HEK293T (cell line): ENCODE measurements at regions not wholly inside any gene's neighbourhood (a gene's known extent, or its start where the extent isn't known, plus 50 kb on each side); places are given as distances from the start of the nearest gene placed in this dataset.

Experiments used
- FOXK2 ChIP-seq: fragments of 450-650 bp; IDR thresholded peaks from 2 replicates; pipeline ENCODE4 v1.6.1; 2016; ENCODE audit warnings: mild to moderate bottlenecking
- FOXM1 ChIP-seq: fragments of 450-650 bp; IDR thresholded peaks from 2 replicates; pipeline ENCODE4 v1.6.1; 2017; ENCODE audit warnings: mild to moderate bottlenecking, borderline replicate concordance
- LEF1 ChIP-seq: fragments of 450-650 bp; IDR thresholded peaks from 2 replicates; pipeline ENCODE4 v1.6.1; 2017; ENCODE audit warnings: mild to moderate bottlenecking, borderline replicate concordance
- TARDBP ChIP-seq: fragments of 450-650 bp; IDR thresholded peaks from 2 replicates; pipeline ENCODE4 v1.6.1; 2016

DNA sequence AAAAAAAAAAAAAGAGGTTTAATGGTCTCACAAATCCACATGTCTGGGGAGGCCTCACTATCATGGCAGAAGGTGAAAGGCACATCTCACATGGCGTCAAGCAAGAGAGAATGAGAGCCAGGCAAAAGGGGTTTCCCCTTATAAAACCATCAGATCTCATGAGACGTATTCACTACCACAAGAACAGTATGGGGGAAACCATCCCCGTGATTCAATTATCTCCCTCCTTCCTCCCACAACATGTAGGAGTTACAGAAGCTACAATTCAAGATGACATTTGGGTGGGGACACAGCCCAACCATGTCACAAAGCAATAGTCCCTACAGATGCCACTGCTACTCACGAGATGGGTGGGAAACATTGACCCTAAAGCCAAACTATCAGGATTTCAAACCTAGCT, 392.7 kb upstream of the ID2 start:
- no peak for TF ChIP-seq FOXM1
- no peak for TF ChIP-seq FOXK2
- no peak for TF ChIP-seq TARDBP
- TF ChIP-seq LEF1: no peak
